ENCODE measurements at regions not wholly inside any gene's neighbourhood (a gene's known extent, or its start where the extent isn't known, plus 50 kb on each side); places are given as distances from the start of the nearest gene placed in this dataset.
A peak's percentile ranks its signal among the peaks of the same experiment; 100 is the strongest.

DNA sequence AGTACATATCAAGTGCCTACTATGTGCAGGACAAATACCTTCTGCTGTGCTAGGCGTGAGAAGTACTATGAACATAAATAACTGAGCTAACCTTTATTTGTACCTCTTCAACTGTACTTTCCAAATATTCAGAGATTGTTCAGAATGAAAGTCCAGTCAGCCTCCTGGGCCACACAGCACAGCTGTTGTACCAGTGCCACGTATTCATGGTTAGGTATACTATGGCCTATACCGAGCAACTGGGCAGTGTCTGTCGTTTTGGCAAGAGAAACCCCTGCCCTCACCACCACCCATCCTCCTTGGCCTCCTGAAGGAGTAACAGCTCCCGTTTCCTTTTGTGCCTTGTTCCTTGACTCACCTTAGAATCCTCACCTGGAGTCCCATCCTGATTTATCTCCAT is 53.0 kb downstream of the RASSF10 start:
- DNase-seq, result no peak

DNA sequence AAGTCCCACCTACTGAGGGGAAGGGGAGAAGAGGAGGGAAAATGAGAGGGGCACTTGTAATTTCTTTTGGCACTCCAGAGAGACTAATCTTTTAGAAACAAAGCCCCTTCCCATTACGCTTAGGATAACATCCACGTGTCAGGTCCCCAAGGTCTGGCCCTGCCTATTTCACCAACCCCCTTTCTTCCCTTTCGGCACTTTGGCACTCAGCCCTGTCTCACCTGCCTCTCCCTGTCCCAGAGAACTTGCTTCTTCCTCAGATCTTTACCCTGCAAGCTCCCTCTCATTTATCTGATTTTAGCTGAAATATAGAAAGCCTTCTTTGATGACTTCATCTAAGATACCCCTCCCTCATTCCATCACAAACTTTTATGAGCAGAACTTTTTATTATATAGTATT is 55.5 kb downstream of the RASSF10 start:
- no peak for DNase-seq

DNA sequence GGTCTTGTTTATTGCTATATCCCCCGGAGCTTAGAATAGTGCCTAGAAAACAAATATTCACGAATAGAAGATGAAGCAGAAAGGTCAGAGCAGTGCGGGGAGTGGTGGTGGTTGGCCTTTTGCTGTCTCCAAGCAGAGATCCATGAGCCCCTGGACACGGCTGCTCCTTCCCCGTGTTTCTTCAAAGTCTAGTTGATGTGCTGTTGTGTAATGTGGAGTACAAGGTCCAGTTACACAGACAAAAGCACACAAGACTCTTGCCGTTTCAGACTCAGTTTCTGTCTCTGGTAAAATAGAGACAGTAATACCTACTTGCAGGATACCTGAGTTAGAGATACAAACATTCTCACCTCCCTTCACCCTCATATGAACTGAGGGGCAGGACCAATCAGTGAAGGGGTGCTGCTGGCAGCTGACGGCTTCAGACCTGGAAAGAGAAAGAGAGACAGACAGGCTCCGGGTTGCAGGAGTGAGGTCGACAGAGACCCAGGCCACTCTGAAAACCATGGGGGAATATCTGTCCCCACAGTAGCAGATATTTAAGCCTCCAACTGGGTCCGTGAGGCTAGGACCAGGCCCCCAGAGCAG is 56.2 kb downstream of the RASSF10 start:
- DNase-seq, result no peak

DNA sequence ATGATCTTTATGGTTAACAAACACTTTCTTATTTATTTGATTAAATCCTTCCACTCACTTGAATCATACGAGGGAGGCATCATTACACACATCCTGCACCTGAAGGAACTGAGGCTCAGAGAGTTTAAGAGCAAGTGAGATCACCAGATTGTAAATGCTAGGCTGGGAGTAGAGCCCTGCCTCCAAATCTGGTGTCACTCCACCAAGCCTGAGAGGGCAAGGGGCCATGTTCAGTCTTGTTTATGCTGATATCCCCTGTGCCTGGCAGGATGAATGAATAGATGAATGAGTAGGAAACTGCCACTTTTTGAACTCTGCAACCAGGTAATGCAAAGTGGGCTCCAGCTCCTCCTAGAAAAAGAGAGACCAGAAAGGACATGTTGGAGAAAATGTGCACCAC is 59.1 kb downstream of the RASSF10 start:
- DNase-seq, result no peak

DNA sequence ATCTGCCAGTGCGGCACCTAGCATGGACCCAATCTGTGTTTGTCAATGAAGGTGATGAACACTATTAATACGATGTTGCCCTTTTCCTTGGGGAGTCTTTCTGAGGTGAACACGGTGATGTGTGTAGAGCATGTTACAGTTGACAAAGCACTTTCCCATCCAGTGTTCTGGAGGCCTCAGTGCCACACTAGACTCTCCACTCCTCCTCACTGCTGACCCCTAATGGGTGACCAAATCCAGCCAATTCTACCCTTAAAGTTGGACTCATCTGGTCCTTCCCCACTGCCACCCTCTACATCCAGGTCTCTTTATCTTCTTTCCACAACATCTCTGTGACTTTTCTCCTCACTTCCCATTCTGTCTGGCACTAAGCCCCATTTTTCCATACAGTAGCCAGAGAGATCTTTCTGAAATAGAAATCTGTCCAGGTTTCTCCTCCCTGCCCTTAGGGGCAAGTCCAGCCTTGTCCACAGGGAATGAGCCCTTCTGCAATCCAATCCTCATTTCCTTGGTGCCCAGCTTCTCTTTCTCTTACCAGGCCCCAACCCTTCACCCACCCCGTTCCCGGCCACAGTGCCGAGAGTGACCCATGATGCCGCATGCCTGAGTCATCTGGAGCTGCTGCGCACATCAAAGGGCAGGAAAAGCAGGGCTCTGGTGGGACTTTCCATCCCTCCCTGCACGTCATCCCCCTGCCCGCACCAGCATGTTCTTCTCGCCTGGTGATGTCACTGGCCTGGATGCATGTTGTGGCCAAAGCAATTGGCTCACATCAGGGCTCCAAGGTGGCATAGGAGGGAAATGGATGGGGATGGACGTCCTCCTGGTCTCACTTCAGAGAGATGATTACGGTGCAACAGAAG is 64.2 kb downstream of the RASSF10 start:
- no peak for DNase-seq

DNA sequence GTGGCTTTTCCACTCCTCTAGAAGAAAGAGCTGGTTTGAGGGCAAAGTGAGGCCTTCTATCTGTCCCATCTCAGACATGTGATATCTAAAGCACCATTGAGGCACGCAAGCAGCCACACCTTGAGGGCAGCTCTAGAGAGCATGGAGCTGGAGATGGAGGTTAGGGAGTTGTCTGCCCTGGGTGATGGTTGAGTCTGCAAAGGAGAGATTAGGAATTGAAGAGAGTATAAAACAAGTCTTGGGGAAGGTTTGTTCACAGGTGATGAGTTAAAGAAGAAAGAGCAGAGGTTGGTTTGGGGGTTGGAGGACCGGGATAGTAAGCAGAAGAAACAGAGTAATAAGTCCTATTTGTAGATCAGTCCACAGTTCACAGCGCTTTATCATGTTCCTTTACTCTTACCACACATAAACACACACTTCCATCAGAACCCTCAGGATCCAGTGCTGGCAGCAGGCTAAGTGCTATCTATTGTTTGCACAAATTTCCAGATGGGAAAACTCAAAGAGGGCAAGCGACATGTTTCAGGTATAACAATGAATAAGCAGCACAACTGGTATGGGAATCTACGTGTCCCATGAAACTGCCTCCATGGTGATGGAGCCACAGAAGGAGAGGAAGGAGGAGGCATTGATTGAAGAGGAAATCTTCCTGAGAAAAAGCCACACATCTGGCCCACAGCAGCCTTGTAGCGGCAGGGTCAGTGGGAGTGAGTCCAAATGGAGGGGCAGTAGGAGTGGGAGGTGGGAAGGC is 65.8 kb downstream of the RASSF10 start:
- DNase-seq, result no peak

DNA sequence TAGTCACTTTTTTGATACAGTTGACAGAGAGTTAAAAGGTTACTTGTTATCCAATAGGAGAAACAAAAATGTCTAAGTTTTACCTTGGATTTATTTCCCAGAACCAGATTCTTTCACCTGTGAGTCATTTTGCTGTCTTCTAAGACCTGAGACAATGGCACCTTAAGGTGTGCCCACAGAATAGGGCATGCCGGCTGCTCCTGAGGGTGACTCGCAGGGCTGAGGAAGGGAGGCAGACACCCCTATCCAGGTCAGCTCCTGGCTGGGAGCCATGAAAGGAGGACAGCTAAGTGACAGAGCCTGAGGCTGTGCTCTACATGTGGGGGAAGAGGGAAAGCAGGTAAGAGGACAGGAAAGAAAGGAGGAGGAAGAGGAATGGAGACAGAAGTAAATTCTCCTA is 67.8 kb downstream of the RASSF10 start:
- no peak for DNase-seq

DNA sequence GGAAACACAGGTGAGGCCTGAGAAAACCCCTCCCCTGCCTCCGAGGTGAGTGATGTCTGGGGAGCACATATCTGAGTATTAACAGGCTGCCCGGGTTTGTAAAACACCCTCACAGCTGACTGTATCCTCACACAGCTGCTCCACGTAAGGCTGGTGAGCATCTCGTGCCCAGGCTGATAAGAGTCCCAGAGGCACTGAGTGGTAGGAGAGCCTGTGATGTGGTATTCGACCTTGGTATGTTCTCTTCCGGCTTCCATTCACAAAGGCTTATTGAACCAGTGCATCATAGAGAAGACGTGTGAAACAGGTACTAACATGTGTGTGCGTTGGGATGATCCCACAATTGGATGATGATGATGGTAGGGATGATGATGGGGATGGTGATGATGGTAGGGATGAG is 71.7 kb downstream of the RASSF10 start:
- DNase-seq, result no peak

DNA sequence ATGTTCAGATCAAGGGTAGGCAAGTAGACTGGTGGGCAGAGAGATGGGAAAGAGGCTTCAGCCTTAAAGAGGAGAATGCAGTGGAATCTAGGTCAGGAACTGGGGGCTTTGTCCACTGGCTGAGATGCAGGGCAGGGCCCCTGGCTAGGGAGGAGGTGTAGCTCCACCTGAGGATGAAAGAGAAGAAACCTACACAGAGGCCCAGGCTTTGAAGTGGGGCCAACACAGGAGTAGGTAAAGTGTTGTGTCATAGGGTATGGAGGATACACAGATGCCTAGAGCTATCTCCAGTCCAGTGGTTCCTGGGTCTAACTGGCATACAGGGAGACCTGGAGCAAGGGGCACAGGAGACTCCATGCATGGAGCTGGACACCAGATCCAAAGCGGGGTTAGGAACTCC is 73.5 kb downstream of the RASSF10 start:
- no peak for DNase-seq

DNA sequence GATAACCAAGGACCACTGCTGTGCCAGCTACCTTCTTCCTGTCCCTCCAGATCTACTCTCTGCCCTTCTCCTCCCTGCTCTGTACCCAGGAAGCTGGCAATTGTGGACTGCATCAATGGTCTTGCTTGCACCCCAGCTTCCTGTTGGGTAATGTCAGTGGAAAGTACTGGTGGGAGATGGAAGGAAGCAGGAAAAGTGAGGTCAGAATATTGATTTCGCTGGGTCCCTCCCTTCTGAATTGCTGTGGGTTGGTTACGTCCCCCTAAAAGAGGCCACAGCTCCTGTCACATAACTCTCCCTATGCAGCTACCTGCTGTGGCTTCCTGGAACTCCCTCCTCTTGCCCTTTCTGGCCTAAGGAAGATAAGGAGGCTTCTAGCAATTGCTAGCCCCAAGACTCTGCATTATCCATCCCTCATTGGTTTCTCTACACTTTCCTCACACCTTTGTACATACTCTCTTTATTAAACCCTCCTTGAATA is 81.2 kb downstream of the RASSF10 start:
- DNase-seq, result no peak

DNA sequence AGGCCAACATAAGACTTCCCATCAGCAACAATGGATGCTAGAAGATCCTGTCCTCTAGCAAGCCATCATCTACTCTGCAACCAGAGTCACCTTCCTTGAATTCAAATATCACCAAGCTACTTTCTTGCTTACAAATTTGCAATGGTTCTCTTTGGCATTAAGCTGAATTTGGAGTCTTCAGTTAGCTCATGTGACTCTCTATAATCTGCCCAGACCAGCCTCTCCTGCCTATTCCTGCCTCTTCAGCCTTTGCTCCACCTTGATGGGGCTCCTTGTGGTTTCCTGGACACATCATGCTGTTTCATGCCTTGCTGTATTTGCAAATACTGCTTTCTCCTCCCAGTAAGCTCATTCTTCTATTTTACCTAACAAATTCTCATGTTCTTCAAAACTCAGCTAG is 82.3 kb downstream of the RASSF10 start:
- no peak for DNase-seq

DNA sequence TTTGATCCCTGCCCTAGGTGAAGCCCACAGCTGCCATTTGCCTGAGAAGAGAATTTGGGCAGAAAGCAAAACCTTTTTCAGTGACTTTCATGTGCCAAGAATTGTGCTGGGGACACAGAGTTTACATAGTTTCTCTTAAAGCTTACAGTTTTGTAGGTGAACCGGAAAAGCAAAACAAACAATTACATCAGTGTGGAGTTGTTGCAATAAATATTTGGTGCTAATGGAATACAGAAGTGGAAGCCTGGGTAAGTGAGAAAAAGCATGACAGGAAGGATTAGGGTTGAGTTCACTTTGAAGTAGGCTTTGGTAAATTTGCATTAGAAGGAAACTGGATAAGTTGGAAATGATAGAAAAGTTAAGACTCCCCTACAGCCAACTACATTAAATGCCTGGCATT is 82.7 kb downstream of the RASSF10 start:
- no peak for DNase-seq

DNA sequence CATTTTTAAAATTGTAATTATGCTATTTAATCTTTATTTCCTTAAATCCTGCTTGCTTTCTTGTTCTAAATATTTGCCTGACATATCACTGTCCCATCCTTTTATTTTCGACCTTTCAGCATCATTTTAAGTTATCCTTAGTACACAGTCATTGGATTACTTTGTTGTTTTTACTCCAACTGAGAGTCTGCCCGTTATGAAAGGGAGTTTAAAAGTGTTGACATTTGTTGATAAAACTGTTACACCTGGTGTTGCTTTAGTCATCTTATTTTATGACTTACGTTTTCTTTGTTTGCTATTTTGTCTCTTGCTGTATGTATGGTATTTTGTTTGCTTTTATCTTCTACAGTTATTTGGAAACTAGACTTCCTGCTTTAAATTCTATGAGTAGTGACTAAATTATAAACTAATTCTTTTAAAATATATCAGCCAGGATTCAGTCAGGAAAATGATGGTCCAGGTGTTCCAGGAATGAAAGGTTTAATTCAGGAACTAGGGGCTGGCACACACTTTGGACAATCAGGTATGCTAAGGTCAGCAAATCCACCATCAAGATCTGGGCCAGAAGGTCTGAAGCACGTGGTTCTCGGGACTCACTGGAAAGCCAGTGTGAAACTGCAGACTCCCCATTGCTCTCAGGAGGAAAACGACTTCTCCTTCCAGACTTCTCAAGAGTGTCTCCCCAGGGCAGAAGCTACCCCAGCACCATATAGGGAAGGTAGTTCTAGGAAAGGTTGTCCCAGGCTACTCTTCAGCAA is 86.0 kb downstream of the RASSF10 start:
- no peak for DNase-seq

DNA sequence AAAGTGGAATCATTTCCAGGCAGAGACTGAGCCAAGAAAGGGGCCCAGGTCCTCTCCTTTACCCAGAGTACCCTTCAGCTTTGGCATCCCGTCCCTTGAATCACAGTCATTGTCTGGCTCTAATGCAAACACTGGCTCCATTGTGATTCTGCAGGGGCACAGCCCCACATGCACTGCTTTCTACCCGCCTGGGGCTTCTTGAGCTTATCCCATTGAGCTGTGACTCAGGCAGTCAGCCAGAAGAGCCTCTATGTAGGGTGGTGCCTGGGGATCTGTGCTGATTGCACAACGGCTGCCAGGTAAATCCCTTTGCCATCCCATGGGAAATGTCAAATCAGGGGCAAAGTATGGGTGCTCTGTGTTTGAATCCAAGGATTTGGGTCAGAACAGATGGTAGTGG is 88.9 kb downstream of the RASSF10 start:
- peak; percentile 88 for DNase-seq

DNA sequence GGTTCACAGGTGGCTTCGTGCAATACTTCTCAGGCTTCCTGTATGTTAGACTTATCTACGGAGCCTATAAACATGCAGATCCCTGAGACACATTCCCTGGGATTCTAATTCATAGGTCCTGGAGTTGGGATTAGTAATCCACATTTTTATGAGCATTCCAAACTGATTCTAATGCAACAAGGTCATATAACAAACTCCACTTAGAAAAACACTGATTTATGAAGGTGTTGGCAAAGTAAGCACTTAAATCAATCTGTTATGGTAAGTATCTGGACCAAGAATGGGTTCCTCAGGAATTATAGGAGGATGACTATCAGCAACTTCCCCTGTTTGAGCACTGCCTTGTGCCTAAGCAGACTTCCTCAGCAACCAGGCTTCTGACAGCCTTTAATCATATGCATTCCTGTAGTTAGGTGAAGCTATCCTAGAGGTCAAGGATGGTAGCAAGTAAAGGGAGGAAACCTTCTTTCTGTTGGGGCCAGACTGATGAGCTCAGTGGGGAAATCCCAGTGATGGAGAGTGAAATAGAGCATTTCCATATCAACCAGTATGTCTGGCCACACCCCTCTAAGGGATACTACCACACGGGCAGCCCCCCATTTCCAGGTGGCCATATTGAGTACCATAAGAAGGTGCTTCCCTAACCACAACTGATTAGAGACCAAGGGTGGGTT is 89.6 kb downstream of the RASSF10 start:
- DNase-seq, result no peak

DNA sequence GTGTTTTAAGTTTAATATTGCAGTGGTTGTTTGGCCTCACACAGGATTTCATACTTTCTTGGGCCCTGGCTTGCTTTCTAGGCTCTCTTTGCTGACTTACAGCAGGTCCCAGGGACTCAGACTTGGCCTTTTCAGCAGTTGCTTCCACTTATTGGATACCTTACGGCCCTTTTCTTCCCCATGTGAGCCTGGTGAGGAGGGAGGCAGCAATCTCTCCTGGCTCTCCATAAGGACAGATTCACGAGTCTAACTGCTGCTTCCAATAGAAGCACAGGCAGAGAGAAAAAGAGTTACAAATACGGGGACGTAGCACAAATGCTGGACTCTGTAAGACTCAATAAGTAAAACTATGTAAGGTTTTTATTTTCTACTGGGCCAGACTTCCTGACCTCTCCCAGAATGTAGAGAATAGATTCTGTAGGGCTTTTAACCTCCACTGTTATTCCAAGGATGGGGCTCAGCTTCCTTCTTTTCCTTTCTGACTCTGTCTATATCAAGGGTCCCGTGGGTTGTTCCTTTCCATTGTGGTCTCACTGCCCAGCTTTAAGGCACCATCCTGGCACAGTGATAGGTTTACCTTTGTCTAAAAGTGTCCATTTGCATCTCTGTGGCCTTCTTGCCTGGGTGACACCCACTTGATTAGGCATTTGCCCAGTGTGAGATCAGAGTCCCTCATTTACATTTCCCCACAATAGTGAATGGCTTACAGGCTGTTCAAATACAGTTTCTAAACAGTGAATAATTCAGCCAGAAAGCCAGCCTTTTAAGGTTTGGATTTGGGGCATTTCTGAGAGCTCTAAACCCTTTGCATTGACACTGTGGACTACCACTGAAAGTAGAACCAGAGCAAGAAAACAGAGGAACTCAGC is 92.8 kb downstream of the RASSF10 start:
- DNase-seq, result no peak

DNA sequence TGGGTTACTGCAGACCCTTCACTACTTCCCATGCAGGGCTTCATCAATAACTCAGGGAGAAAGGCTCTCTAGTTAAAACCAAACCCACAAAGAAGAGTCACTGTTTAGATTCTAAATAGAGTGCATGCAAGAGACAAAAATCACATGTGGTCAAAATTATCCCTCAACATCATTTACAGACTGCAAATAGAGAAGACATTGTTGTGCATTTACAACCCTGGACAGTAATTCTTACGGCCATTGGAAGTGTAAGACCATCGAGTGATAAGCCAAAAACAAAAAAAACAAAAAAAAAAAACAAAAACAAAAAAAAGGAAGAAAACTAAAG is 93.4 kb downstream of the RASSF10 start:
- no peak for DNase-seq

DNA sequence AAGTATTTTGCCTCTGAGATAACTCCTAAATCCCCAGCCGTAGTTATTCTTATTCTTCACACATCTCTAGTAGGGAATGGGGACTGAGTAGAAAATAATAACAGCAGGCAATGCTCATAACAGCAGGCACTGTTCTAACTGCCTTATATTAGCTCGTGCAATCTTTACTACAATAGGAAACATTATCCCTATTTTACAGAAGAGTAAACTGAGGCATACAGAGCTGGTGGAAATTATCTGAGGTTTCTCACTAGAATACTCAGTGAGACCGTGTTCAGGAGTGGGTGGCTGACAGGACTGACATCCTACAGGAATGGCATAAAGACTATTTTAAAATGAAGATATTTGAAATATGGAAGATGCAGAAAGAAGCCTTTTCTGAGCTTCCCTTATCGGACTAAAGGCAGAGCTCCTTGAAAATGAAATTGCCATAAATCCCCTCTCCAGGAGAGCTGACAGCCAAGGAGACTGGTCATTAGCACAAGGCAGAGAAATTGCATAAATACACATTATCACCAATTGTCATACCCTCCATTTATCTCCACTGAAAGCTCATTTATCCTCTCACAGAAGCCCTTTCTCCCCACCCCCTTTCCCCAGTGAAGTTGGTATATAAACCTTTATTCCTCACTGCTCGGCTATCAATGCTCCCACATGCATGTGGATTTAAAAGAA is 93.9 kb downstream of the RASSF10 start:
- DNase-seq, result peak; percentile 73

DNA sequence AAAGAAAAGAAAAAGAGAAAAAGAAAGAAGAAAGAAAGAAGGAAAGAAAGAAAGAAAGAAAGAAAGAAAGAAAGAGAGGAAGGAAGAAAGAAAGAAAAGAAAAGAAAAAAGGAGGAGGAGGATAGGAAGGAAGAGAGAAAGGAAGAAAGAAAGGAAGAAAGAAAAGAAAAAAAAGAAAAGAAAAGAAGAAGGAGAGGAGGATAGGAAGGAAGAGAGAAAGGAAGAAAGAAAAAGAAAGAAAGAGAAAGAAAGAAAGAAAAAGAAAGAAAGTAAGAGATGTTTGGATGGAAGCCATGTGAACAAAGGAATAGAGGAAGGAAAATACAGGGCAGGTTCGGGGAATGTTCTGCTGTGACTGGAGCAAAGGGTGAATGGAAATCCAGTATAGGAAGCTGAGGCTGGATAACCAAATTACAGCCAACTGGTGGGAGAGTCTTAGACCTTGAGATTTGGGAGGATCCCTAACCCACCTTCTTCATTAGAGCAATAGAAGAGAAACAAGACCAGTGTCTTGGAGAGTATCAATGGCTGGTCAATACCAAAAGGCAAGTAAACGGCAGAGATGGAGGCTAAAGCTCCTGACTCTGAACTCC is 94.9 kb downstream of the RASSF10 start:
- no peak for DNase-seq

DNA sequence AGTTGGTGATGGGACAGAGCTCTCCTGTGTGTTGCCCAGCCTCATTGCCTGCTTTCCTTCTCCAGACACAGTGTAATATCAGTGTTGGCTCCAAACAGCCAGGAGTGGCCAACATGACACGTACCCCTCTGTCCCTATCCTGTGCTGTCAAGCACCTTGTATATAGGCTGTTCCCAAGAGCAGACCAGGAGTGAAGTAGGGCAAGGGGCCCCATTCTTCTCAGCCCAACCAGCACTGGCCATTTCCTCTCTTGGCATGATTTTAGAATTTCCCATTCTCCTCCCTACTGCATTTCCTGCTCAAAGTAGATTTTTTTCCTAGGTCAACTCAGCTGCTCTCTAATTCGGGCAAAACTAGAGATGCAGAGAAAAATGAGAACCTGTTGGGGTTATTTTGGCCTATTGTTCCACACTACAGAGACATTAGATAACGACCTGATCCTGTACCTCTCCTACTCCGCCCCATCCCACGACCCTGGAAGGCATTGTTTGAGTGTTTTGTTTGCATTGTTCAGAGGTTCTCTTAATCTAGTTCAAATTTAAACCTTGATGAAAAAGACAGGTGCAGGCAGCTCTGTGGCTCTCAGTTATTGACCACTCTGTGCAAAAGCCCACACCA is 95.6 kb downstream of the RASSF10 start:
- DNase-seq, result no peak

Data from NCI-H1436 treated with DMSO at 0.1 percent for 48 hours (cell line).